ENCODE measurements at regions not wholly inside any gene's neighbourhood (a gene's known extent, or its start where the extent isn't known, plus 50 kb on each side); places are given as distances from the start of the nearest gene placed in this dataset.
"Not testable (repeated sequence)": the region's sequence is repeated elsewhere in the genome, so short reads cannot be mapped to it uniquely, and the experiment has no call there.

DNA sequence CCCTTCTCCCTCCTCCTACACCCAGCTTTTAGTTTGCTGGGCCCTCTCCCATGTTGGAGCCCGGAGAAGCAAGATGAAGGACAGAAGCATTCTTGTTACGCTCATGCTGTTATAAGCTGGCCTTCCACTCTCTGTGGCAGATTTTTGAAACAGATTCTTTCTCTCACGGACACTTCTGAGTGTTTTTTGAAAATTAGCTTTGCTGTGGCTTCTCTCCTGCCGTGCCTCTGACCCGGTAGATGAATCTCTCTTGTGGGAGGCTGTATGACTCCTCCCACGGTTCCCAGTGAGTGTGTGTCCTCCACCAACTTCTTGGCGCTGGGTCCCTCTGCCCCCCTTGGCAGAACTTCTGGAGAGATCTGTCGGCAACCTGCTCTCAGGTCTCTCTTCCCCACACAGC, 269.3 kb upstream of the MYT1L start:
- no peak for DNase-seq

DNA sequence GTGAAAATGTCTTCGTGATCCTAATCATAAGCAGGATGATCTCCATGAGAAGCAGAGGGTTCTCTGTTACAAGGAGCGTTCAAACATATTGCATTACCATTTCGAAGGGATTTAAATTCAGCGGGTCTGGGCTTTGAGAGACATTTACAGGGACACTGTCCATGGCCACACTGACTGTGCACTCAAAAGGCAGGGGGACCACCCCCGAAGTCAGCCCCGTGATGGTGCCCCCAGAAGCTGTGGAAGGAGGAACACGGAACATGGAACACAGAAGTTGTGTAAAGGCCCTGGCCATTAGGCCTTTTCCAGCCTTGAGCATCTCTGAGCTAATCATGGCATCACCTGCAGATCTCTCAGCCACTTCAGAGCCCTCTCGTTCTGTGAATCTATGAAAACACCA, 268.4 kb upstream of the MYT1L start:
- no peak for DNase-seq

DNA sequence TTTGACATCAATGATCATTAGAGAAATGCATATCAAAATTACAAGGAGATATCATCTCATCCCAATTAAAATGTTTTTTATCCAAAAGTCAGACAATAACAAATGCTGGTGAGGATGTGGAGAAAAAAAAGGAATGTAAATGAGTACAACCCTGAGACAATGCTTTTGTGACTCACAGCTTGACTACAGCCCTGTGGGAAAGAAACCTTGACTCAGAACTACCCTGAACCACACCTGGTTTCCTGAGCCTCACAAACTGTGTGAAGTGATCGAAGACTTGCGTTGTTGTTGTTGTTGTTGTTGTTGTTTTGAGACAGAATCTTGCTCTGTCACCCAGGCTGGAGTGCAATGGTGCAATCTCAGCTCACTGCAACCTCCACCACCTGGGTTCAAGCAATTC, 266.6 kb upstream of the MYT1L start:
- no peak for DNase-seq

DNA sequence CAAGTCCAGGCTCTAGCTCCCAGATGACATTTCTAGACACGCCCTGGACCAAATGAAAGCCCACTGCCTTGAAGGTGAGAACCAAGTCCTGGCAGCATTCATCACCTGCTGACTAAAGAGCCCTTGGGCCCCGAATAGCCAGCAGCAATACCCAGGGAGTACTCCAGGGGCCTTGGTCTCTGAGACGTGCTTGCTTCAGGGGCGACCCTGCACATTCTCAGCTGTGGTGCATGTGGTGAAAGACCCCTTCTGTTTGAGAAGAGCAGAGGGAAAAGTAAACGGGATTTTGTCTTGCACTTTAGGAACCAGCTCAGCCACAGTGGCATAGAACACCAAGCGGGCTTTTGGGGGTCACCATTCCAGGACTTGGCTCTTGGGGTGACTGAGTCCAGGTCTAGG, 260.5 kb upstream of the MYT1L start:
- DNase-seq: no peak

DNA sequence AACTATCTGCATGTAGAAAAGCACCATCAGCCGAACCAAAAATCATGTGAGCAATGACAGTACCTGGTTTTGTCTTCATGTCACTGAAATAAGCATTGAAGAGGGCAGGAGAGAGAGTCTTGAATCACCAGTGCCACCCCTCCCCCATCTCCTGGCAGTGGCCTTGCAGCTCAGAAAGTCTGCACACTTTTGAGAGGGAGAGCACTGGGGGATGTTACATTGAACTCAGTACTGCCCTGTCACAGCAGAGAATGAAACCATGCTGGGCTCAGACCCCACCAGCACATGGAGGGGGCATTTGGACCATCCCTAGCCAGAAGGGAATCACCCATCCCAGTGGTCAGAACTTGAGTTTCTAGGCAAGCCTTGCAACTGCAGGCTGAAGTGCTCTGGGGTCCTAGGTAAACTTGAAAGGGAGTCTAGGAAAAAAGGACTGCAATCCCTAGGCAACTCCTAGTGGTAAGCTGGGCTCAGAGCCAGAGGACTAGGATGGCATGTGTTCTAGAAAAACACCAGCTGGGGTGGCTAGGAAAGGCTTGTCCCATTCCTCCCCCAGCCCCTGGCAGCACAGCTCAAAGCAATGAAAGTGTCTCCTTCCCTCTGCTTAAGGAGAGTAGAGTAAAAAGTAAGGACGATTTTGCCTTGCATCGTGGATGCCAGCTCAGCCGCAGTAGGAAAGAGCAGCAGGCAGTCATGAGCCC, 259.9 kb upstream of the MYT1L start:
- no peak for DNase-seq

DNA sequence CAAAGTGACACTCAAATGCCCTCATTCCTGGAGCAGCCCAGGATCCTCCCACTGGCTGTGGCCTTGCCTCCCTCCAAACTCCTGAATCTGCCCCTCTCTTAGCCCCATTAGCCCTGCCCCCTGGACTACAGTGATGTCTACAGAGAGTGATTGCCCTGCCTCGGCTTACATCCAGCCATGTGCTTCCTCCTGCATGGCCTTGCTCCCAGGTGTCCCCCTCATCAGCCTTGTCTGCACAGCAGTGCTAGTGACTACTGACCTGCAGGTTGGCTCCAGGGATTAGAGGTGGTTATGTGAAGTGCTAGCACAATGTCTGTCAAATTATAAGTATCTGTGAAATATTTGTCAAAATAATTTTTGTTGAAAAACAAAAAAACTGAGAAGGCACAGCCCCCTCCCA, 259.1 kb upstream of the MYT1L start:
- DNase-seq: no peak

DNA sequence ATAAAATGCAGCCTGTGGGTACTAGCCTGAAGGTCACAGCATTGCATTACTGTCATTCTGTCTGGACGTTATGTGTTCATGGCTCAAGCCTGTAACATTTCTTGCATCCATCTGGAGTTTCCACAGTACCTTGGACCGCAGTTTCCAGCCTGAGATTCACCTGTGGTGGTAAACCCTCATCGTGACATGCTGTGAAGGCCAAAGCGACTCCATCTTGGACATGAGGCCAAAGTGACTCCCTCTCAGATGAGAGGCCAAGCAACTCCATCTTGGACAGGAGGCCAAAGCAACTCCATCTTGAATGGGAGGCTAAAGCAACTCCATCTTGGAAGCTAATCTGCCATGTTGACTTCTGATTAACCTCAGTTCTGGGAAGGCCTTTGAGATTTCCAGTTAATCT, 257.7 kb upstream of the MYT1L start:
- DNase-seq: no peak

DNA sequence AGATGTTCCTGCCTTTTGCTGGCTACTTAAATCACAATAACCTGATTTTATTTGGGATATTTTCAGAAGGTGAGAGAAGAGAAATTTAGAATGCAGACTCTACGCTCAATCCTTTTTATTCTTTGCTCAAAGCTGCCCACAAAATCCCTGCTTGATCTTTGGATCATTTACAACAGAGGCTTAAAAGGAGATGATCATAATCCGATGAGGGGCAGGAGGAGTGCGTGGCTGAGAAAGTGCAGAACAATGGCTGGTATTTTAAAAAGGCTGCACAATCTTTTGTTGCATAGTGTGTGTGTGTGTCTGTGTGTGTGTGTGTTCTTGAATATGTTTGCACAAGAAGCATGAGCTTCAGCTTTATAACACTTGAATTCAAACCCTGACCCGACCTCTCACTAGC, 256.3 kb upstream of the MYT1L start:
- DNase-seq: no peak

DNA sequence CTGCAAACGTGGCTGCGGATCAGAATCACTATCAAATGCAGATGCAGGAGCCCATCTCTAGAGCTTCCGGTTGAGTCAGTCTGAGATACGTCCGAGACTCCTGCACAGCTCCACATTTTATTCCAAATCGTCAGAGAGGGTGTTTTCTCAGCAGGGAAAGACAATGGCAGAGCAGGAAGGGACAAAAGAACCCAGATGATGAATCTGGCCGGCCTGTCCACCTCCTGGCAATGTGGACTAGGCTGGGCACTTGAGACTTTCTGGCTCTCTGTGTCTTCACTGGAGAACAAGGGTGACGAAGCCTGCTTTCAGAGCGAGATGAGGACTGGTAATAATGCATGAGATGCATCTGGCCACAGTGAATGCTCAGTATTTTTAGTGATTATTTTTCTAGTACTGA, 255.9 kb upstream of the MYT1L start:
- DNase-seq: no peak

DNA sequence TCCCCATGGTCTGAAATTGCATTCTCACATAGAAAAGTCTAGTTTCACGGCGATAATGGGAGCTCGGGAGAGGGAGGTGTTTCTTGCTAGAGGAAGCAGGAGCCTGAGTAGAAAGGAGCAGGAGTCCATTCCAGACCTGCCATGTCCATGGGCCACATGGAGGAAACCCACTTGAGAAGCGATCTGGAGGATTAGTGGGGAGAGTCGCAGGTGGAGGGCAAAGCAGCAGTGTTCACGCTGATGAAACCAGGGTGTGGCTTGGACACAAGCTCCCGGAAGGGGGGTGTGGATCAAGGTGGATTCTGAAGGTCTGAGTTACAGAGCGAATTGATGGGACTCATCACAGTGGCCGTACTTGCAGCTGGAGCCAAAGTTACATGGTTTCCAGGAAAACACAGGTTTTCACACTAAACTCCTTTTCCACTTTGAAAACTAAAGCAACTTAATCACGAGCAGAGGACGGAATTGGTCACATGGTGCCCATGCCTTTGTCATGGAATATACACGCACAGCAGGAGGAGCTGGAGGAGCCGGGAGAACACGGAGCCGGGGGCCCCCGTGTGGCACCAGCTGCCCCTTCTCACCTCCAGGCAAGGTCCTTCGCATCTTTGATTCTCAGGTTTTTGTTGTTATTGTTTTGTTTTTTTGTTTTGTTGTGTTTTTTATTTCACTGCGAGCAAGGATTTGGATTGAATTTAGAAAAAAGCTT, 255.1 kb upstream of the MYT1L start:
- no peak for DNase-seq

DNA sequence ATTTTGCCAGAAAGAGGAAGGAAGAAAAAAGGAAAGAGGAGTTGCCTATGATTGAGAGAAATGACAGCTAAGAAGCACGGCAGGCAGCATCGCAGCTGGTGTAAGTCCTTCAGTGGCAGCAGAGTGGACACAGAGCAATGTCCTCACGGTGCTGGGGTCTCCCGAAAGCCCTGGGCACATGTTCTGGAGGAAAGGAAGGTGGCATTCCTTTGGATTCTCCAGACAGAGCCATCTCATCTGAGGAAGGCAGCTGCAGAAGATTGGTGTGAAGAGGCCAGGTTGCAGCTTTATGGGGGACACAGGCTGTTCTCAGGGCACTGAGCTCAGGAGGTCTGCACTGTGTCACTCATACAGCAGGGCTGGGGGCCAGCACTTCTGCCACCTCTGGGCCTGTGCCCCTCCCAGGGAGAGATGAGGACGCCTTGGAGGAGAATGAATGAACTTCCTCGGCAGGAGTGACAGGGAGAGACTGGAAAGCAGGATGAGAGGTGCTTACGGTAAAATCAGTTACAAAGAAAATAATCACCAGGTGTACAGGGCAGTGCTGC, 252.0 kb upstream of the MYT1L start:
- no peak for DNase-seq

DNA sequence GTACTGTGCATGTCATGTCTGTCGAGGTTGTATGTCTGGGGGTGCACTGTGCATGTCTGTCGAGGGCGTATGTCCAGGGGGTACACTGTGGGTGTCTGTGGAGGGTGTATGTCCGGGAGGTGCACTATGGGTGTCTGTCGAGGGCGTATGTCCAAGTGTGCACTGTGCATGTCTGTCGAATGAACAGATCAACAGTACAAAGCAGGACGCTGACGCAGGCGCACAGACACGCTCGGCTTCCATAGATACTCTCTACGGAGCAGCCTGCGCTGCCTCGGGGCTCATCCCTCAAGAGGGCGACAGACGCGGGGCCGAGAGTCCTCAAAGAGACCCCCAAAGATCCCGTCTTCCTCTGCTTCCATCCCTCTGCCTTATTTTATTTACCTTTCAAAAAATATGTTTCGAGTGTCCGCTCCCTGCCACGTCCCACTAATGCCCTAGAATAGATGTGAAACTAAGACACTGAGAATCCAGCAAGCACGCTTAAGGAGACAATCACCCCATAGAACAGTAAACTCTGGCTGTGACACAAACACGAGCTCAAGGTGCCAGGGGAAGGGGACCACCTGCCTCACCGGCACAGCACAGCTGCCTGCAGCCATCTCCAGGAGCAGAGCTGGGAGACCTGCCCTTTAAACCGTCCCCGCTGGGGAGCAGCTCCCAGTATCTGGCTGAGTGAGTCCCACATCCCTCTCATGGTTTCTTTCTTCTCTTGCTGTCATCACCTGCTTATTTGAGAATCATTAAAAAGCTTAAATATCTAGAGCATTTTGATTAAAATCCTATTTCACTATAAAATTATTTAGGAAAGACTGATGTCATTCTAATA, 250.5 kb upstream of the MYT1L start:
- DNase-seq: no peak

DNA sequence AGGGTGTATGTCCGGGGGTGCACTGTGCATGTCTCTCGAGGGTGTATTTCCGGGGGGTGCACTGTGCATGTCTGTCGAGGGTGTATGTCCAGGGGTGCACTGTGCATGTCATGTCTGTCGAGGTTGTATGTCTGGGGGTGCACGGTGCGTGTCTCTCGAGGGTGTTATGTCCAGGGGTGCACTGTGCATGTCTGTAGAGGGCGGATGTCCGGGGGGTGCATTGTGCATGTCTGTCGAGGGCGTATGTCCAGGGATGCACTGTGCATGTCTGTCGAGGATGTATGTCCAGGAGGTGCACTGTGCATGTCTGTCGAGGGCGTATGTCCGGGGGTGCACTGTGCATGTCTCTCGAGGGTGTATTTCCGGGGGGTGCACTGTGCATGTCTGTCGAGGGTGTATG, 249.8 kb upstream of the MYT1L start:
- not testable (repeated sequence) for DNase-seq

DNA sequence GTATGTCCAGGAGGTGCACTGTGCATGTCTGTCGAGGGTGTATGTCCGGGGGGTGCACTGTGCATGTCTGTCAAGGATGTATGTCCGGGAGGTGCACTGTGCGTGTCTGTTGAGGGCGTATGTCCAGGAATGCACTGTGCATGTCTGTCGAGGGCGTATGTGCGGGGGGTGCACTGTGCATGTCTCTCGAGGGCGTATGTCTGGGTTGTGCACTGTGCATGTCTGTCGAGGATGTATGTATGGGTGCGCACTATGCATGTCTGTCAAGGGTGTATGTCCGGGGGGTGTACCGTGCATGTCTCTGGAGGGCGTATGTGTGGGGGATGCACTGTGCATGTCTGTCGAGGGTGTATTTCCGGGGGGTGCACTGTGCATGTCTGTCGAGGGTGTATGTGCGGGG, 249.3 kb upstream of the MYT1L start:
- no peak for DNase-seq

DNA sequence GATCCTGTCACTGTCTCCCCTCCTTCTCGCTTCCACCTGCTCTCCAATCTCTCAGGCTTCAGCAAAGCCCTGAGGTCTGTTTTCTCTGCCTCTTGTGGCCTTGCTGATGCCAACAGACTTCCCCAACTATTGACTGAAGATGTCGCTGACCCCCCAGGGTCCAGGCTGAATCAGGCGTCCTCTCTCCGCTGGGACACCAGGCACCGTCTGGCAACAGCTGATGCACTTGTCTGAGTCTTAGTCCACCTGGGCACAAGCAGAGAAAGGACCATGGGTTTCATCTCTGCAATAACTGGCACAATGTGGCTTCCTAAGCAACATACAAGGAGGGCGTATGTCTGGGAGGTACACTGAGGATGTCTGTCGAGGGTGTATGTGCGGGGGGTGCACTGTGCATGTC, 248.7 kb upstream of the MYT1L start:
- no peak for DNase-seq

DNA sequence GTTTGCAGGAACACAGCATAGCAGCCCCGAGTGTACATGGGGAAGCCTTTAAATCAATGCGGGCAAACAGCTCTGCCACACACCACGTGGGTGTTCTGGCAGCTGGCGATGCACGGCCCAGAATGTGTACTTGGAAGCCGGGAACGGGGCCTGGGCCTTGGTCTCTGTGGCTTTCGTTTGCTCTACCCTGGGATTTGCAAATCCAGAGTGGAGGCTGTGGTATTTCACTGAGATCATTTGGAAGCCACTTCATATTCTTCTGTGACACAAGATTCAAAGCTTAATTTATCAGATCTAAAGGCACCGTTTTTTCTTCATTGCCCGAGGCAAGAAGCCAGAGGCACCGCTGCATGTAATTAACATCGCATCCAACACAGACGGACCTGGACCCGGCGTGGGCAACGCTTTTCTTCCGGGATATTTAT, 246.3 kb upstream of the MYT1L start:
- no peak for DNase-seq

DNA sequence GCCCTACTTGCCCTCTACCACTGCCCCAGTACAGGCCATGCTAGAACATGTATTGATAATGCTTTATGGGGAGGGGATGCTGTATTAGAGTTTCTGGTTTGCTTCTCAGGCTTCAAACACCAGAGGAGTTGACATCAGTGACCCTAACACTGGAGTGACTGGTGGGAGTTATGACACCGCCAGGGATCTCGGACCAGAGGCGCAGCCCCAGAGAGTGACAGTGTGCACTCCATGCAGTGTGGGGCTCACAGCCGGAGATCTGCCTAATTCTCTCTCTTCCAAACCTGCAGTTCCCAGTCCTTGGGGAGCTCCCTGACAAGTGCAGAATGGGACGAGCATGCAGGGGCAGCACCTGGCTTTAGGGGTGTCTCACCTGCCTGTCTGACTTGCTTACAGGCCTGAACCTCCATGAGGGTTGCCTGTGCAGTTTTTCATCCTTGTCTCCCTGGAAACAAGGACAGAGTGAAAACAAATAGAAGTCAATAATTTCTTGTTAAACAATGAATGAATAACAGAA, 244.9 kb upstream of the MYT1L start:
- no peak for DNase-seq

DNA sequence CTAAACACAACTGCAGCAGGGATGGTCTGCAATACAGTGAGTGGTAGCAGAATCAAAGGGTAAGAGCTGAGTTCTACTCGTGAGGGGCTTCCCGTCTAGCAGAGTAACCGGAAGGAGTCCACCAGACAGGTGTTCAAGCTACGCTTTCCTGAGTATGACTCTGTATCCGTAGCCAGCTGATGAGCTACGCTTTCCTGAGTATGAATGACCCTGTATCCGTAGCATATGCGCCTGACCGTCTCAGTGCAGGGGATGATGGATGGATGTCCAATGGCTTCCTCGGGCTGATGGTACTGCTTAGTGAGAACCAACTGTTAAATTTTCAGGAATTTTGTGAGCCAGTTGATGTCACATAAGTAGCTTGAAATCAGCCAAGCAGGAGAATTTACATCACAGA, 244.1 kb upstream of the MYT1L start:
- DNase-seq: no peak

DNA sequence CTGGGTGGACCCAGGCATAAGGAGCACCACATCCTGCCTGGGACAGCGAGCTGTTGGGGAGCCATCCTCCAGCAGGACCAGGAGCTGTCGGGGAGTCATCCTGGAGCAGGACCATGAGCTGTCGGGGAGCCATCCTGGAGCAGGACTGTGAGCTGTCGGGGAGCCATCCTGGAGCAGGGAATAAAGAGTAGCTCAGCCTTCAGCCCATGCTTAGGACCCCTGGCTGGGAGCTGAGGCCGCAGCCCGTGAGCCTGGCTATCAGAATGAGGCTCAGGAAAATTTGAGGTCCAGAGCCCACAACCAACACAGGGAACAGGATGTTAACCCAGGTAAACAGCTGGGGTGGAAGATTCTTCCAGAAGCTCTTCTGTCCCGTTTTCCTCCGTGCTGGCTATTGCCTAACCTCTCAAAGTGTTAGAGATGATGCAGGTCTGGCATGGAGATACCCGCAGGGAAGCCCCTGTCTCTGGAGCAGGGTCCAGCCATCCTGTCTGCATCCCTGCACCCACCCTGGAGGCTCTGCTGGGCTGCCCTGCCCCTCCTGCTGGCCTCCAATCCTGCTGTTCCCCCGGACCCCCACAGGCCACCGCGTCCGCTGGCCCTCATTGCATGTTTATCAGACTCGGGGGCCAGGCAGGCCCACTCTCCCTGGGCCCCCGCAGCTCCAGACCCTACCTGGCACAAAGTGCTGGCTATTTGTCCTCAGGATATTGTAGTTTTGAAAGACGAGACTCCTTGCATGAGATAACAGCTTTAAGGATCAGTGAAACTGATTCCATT, 243.5 kb upstream of the MYT1L start:
- DNase-seq: no peak

DNA sequence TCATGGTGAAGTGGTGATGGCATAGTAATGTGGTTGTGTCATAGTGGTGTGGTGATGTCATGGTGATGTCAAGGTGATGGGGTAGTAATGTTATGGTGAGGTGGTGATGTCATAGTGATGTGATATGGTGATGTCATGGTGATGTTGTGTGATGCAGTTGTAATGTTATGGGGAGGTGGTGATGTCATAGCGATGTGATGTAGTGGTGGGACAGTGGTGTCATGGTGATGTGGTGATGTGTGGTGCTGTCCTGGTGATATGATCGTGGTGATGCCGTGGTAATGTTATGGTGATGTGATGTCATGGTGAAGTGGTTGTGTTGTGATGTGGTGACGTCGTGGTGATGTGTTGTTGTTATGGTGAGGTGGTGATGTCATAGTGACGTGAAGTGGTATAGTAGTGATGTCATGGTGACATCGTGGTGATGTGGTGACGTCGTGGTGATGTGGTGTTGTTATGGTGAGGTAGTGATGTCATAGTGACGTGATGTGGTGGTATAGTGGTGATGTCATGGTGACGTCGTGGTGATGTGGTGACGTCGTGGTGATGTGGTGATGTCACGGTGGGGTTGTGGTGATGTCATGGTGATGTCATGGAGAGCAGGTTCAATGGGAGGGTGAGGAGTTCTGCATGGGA, 242.7 kb upstream of the MYT1L start:
- DNase-seq: no peak

DNA sequence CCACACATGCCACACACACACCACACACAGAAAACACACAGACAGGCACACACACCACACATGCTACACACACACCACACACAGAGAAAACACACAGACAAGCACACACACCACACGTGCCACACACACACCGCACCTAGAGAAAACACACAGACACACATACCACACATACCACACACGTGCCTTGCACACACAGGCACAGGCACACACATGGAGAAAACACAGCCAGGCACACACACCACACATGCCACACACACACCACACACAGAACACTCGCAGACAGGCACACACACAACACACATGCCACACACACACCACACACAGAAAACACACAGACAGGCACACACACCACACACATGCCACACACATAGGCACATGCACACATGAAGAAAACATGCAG, 242.1 kb upstream of the MYT1L start:
- no peak for DNase-seq

Data from bone marrow (tissue), 2 donors.